SK-N-SH (cell line): ENCODE measurements at regions not wholly inside any gene's neighbourhood (a gene's known extent, or its start where the extent isn't known, plus 50 kb on each side); places are given as distances from the start of the nearest gene placed in this dataset.

Source experiments
- CTCF ChIA-PET: fragments of 300-600, 350-600 bp; formaldehyde crosslinking; extraction: SDS; loops from one replicate; lab custom pipeline; 2021; lab: Yijun Ruan, JAX
- POLR2A ChIA-PET: fragments of 350-600 bp; sonication (Branson Sonifier 250); formaldehyde crosslinking; extraction: SDS; loops from one replicate; lab custom pipeline; 2020; ENCODE audit warnings: antibody characterized with exemption, inconsistent platforms; lab: Yijun Ruan, JAX
- DNase-seq: peaks from one replicate; pipeline ENCODE4 v3.0.0; 2012
- H2AFZ ChIP-seq: fragments of 200-600 bp; sonication (generic); 2 replicates; pipeline ENCODE4 v1.8.1; 2016; ENCODE audit warnings: antibody characterized with exemption, mild to moderate bottlenecking, low read depth
- H3F3A ChIP-seq: fragments of 200-600 bp; sonication (generic); replicated peaks from 2 replicates; pipeline ENCODE3; 2016; ENCODE audit warnings: antibody characterized with exemption, mild to moderate bottlenecking; ENCODE audit not compliant: insufficient read depth
- H3K27ac ChIP-seq, 2 experiments: fragments of 200-500 bp in 1 of 2; fragments of 200-600 bp in 1 of 2; sonication (Bioruptor generic) in 1 of 2; sonication (generic), shearing (Covaris generic) in 1 of 2; 2 replicates each; pipeline versions ENCODE4 v1.5.1 to v1.6.1; 2014 to 2016; ENCODE audit warnings: low read depth in 2 of 2, inconsistent platforms in 1 of 2, low read length in 1 of 2, mild to moderate bottlenecking in 1 of 2, mixed read lengths in 1 of 2
- H3K27me3 ChIP-seq: fragments of 200-600 bp; sonication (generic), shearing (Covaris generic); 2 replicates; pipeline ENCODE4 v1.6.1; 2016; ENCODE audit warnings: mixed run types; ENCODE audit not compliant: insufficient read depth
- H3K36me3 ChIP-seq, 2 experiments: fragments of 200-500 bp in 1 of 2; fragments of 200-600 bp in 1 of 2; sonication (Bioruptor generic) in 1 of 2; sonication (generic) in 1 of 2; replicated peaks in 1 of 2; 2 replicates each; pipeline versions ENCODE3 to v1.5.1; 2014 to 2016; ENCODE audit warnings: low read length in 1 of 2, mild to moderate bottlenecking in 1 of 2; ENCODE audit not compliant: insufficient read depth in 2 of 2, control insufficient read depth in 1 of 2
- H3K4me1 ChIP-seq, 2 experiments: fragments of 200-500 bp in 1 of 2; fragments of 200-600 bp in 1 of 2; sonication (Bioruptor generic) in 1 of 2; sonication (generic), shearing (Covaris generic) in 1 of 2; 2 replicates each; pipeline versions ENCODE4 v1.5.1 to v1.6.1; 2014 to 2016; ENCODE audit warnings: low read depth in 1 of 2, low read length in 1 of 2, mixed run types in 1 of 2; ENCODE audit not compliant: insufficient read depth in 2 of 2, control insufficient read depth in 1 of 2
- H3K4me2 ChIP-seq: fragments of 200-600 bp; sonication (generic), shearing (Covaris generic); 2 replicates; pipeline ENCODE4 v1.6.1; 2017; ENCODE audit warnings: mixed run types
- H3K4me3 ChIP-seq, 2 experiments: fragments of 200-500 bp in 1 of 2; fragments of 200-600 bp in 1 of 2; sonication (Bioruptor generic) in 1 of 2; sonication (generic), shearing (Covaris generic) in 1 of 2; 2 replicates each; pipeline versions ENCODE4 v1.5.1 to v1.8.1; 2014 to 2016; ENCODE audit warnings: low read depth in 2 of 2, inconsistent platforms in 1 of 2, low read length in 1 of 2, mild to moderate bottlenecking in 1 of 2, mixed read lengths in 1 of 2, moderate library complexity in 1 of 2
- H3K79me2 ChIP-seq: fragments of 200-600 bp; sonication (generic); 2 replicates; pipeline ENCODE4 v1.8.1; 2017; ENCODE audit warnings: mild to moderate bottlenecking; ENCODE audit not compliant: insufficient read depth
- H3K9ac ChIP-seq: fragments of 200-600 bp; sonication (generic); 2 replicates; pipeline ENCODE4 v1.6.1; 2017; ENCODE audit warnings: mixed run types
- H3K9me2 ChIP-seq: fragments of 200-600 bp; sonication (generic); 2 replicates; pipeline ENCODE4 v1.6.1; 2017; ENCODE audit warnings: mixed run types
- H3K9me3 ChIP-seq: fragments of 200-600 bp; sonication (generic); 2 replicates; pipeline ENCODE4 v1.6.1; 2017; ENCODE audit warnings: mixed run types, mild to moderate bottlenecking, moderate library complexity
- H4K20me1 ChIP-seq: fragments of 200-600 bp; sonication (generic); 2 replicates; pipeline ENCODE4 v1.6.1; 2017; ENCODE audit warnings: mild to moderate bottlenecking, mixed run types; ENCODE audit not compliant: insufficient read depth
- ELF1 ChIP-seq: IDR thresholded peaks from 2 replicates; pipeline ENCODE4 v1.4.0; 2012
- EZH2phosphoT487 ChIP-seq: fragments of 200-600 bp; sonication (generic); IDR thresholded peaks from 2 replicates; pipeline ENCODE4 v1.6.1; 2017; ENCODE audit warnings: low read depth, mixed run types, mild to moderate bottlenecking, antibody characterized with exemption, moderate library complexity, borderline replicate concordance
- FOXM1 ChIP-seq: IDR thresholded peaks from 2 replicates; pipeline ENCODE4 v1.4.0; 2012; ENCODE audit warnings: low read depth, mild to moderate bottlenecking
- JUND ChIP-seq: IDR thresholded peaks from 2 replicates; pipeline ENCODE4 v1.4.0; 2012
- MEF2A ChIP-seq: IDR thresholded peaks from 2 replicates; pipeline ENCODE4 v1.4.0; 2012; ENCODE audit warnings: low read depth, borderline replicate concordance
- NFIC ChIP-seq: IDR thresholded peaks from 2 replicates; pipeline ENCODE4 v1.4.0; 2012; ENCODE audit warnings: borderline replicate concordance
- RCOR1 ChIP-seq: fragments of 150-350 bp; IDR thresholded peaks from 2 replicates; pipeline ENCODE4 v1.6.1; 2017; ENCODE audit warnings: antibody characterized with exemption, low read length
- TAF1 ChIP-seq: IDR thresholded peaks from 2 replicates; pipeline ENCODE4 v1.6.1; 2012; ENCODE audit warnings: low read depth, mild to moderate bottlenecking, low read length, moderate library complexity, borderline replicate concordance
- TCF12 ChIP-seq: IDR thresholded peaks from 2 replicates; pipeline ENCODE4 v1.4.0; 2012
- ZBTB33 ChIP-seq: IDR thresholded peaks from 2 replicates; pipeline ENCODE4 v1.4.0; 2012; ENCODE audit warnings: low read depth, borderline replicate concordance
- WGBS: methylation state at CpG from one replicate; pipeline ENCODE4 v1.1.6; 2017; ENCODE audit warnings: low lambda C conversion rate; 5-methylcytosine and 5-hydroxymethylcytosine counted together
- TF ChIP-seq, protein P1 (sequence below): IDR thresholded peaks from 2 replicates; pipeline ENCODE4; 2012

DNA sequence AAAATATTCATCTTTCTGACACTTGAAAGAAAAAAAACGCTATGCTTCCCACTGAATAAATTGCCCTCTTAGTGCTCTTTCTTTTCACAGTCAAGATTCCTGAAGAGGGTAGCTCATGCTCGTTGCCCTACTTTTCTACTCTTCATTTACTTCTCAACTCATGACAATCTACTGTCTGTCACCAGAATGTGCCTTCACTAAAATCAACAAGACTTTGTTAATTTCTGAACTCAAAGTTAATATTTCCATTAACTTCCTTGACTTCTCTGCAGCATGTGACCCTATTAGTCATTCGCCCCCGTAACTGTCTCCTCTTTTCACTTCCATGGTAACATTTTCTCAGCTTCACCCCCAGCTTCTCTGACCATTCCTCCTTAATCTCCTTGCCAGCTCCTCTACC lies 98.9 kb upstream of the MAPRE2 start:
- Histone ChIP-seq H3K79me2 (no peaks in the 10 kb centered on the region), H3K4me1 (no peaks in the 10 kb centered on the region; a peak in 1 of 4 replicates), H3K9ac (no peak overlapping the region), H3K4me3 (no peak overlapping the region), H4K20me1 (no peaks in the 10 kb centered on the region), H3K4me2 (no peak overlapping the region), H2AFZ (no peak overlapping the region), H3K9me2 (no peaks in the 10 kb centered on the region), H3K9me3 (no peaks in the 10 kb centered on the region), H3K36me3 (no peaks in the 10 kb centered on the region), H3K27me3 (no peaks in the 10 kb centered on the region), H3F3A (no peaks in the 10 kb centered on the region), H3K27ac (no peak overlapping the region)
- DNase-seq: no peak
- ChIA-PET POLR2A (no interaction called here), CTCF (interaction anchor here (1.1 kb wide), 1 partner anchor 17 kb away, joined by 3 read pairs; no protein-coding TSS in a partner anchor)
- TF ChIP-seq RCOR1 (no peak), NFIC (no peak), EZH2phosphoT487 (no peak), JUND (no peak), ELF1 (no peak), FOXM1 (no peak), MEF2A (no peak), TCF12 (no peak), ZBTB33 (no peak)
- TF ChIP-seq, protein P1, sequence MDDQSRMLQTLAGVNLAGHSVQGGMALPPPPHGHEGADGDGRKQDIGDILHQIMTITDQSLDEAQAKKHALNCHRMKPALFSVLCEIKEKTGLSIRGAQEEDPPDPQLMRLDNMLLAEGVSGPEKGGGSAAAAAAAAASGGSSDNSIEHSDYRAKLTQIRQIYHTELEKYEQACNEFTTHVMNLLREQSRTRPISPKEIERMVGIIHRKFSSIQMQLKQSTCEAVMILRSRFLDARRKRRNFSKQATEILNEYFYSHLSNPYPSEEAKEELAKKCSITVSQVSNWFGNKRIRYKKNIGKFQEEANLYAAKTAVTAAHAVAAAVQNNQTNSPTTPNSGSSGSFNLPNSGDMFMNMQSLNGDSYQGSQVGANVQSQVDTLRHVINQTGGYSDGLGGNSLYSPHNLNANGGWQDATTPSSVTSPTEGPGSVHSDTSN: no peak
- 61% methylated on average over 4 of the region's 4 CpGs for WGBS

- TF ChIP-seq TAF1: no peak
- TF ChIP-seq NFIC: no peak
- TF ChIP-seq, all 33 proteins: peak for 0
- Histone ChIP-seq H3K36me3 (no peaks in the 10 kb centered on the region), H3K9me3 (no peaks in the 10 kb centered on the region), H4K20me1 (no peaks in the 10 kb centered on the region), H3K4me3 (no peak overlapping the region), H3K4me2 (no peak overlapping the region), H2AFZ (no peak overlapping the region), H3K9me2 (no peaks in the 10 kb centered on the region), H3K79me2 (no peaks in the 10 kb centered on the region), H3F3A (no peaks in the 10 kb centered on the region), H3K9ac (no peak overlapping the region), H3K27ac (no peak overlapping the region), H3K27me3 (no peaks in the 10 kb centered on the region), H3K4me1 (no peaks in the 10 kb centered on the region; a peak in 3 of 4 replicates)
- ChIA-PET POLR2A (no interaction called here), CTCF (interaction anchor here (1.1 kb wide), 2 partner anchors 14 to 16 kb away, joined by 3 to 4 read pairs; no protein-coding TSS in a partner anchor)
- WGBS: 85% methylated on average over 7 of the region's 7 CpGs
- no peak for DNase-seq
Observed at GRCh38 chr18:34942975-34943374, 98.2 kb upstream of the MAPRE2 start.
